T-helper 1 cell (primary cell): ENCODE measurements at regions not wholly inside any gene's neighbourhood (a gene's known extent, or its start where the extent isn't known, plus 50 kb on each side); places are given as distances from the start of the nearest gene placed in this dataset.

Experiments used
- DNase-seq, 5 donors: peaks; one replicate each; pipeline ENCODE4 v3.0.0-alpha.2; 2012 to 2020

GRCh38 chr1:87165177-87165576 is 163.5 kb upstream of the LMO4 start:
- no peak for DNase-seq

- DNase-seq: no peak
Measured at GRCh38 chr1:87167157-87167789, 161.4 kb upstream of the LMO4 start.

- DNase-seq: no peak
Measured at GRCh38 chr1:87167848-87168525, 160.7 kb upstream of the LMO4 start.

- DNase-seq: no peak
Measured at GRCh38 chr1:87169263-87169910, 159.3 kb upstream of the LMO4 start.

GRCh38 chr1:87170157-87170556 is 158.5 kb upstream of the LMO4 start:
- no peak for DNase-seq

GRCh38 chr1:87170931-87171598 is 157.6 kb upstream of the LMO4 start:
- DNase-seq: no peak

- DNase-seq: no peak
Measured at GRCh38 chr1:87173231-87173630, 155.4 kb upstream of the LMO4 start.

GRCh38 chr1:87174724-87175245 is 153.9 kb upstream of the LMO4 start:
- no peak for DNase-seq

- no peak for DNase-seq
Measured at GRCh38 chr1:87176087-87176486, 152.6 kb upstream of the LMO4 start.

GRCh38 chr1:87176514-87176913 is 152.2 kb upstream of the LMO4 start:
- DNase-seq: no peak

- DNase-seq: no peak
Measured at GRCh38 chr1:87178441-87178840, 150.2 kb upstream of the LMO4 start.

- no peak for DNase-seq
Measured at GRCh38 chr1:87179076-87179810, 149.4 kb upstream of the LMO4 start.

GRCh38 chr1:87179851-87180519 is 148.7 kb upstream of the LMO4 start:
- no peak for DNase-seq

GRCh38 chr1:87180682-87181081 is 148.0 kb upstream of the LMO4 start:
- no peak for DNase-seq

- DNase-seq: no peak
Measured at GRCh38 chr1:87182611-87183010, 146.1 kb upstream of the LMO4 start.

GRCh38 chr1:87185077-87185476 is 143.6 kb upstream of the LMO4 start:
- no peak for DNase-seq

- DNase-seq: no peak
Measured at GRCh38 chr1:87186346-87186745, 142.3 kb upstream of the LMO4 start.

GRCh38 chr1:87188640-87189039 is 140.0 kb upstream of the LMO4 start:
- no peak for DNase-seq

GRCh38 chr1:87190402-87190801 is 138.3 kb upstream of the LMO4 start:
- DNase-seq: no peak

GRCh38 chr1:87191646-87192045 is 137.0 kb upstream of the LMO4 start:
- DNase-seq: no peak

- DNase-seq: no peak
Measured at GRCh38 chr1:87194271-87194774, 134.4 kb upstream of the LMO4 start.

- no peak for DNase-seq
Measured at GRCh38 chr1:87194856-87195255, 133.8 kb upstream of the LMO4 start.
